ENCODE measurements at regions not wholly inside any gene's neighbourhood (a gene's known extent, or its start where the extent isn't known, plus 50 kb on each side); places are given as distances from the start of the nearest gene placed in this dataset.

DNA sequence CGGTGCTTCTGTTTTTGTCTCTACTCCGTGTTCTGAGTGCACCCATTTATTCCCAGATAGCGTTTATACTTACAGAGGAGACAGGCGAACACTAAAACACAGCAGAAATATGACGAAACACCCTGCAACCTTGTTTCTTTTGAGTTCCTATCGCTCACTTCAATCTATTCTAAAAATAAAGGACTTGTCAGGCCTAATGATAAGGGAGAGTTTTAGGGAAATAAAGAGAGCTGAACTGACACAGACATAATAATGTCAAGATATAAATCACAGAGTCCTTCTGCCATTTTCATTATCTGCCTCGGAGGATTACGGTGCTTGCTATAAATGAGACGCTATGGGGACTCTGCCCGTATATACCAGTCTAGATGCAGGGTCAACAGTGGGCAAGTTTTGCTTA, 659.7 kb upstream of the SALL3 start:
- DNase-seq: no peak

DNA sequence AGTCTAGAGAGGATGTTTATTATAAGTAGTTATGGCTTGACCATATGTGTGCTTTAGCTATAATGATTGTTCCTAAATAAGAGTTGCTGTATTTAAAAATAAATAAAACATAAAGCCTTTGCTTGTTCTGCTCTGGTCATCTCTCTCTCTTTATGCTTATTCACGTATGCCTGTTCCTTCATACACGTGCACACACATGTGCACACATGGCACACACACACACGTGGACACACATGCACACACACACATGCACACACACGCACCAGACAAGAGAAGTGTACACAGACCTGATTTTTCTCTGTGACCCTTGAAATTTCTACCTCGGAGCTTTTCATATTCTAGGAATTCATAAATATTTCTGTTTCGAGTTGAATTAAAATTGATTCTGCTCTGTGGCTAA, 658.2 kb upstream of the SALL3 start:
- no peak for DNase-seq

DNA sequence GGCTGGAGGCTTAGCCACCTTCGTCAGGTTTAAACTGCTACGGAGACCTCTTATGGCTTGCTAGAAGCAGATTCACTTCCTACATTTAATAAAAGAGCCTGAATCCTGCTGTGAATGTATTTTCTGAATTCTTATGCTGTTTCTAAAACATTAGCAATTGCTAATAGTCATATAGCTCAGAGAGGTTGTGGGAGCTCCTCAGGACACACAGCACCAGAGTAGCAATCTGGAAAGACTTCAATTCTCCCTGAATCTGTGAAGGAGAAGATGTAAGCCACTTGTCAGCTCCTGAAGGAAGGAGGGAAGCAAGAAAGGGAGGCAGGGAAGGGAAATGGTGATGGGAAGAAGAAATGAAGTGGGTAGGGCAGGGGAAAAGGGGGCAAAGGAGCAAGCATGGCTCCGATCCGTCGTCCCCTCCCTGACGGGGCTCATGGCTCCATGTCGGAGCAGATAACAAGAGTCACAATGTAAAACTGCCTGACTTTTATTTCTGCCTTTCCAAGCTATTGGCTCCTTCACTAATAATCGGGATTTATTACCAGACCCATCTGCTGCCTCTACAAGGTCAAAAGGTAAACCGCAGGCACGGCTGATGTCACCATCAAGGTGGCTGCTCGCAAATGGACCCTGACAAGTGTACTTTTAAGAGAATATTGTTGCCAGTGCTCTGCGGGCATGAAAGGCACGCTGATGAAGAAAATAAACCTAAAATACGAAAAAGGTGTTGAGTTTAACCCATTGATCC, 656.0 kb upstream of the SALL3 start:
- DNase-seq: no peak

DNA sequence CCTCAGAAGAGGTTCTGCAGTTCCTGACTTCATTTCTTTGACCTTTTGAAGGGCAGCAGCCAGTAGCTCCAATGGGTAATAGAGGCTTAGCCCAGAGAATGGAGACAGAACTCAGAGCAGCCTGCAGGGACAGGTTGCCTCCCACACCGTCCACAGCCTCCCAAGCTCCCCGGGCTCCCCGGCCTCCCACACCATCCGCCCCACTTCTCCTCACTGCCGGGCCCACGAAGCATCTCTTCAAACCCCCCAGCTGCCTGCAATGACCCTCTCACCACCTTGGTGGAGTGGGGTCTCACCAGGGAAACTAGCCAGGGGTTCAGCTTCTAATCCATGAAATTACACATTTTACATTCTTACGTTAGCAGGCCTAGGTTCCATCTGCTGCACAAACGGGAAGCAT, 652.0 kb upstream of the SALL3 start:
- no peak for DNase-seq

DNA sequence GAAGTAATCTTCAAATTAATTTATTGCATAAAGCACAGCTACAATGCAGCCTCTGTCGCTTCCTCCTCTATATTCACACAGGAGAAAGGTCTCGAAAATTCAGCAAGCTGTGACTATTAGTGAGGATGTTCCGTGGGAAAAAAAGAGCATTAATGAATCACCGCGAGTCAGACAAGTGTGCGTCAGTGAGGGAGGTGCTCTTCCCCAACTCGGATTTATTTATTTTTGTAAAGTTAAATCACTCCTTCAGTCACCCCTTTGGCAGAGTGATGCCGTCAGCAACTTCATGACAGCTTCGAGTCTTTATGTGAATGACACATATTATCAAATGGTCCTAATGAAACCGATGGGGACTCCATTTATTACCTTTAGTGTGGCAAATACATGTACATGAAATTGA, 648.9 kb upstream of the SALL3 start:
- DNase-seq: no peak

DNA sequence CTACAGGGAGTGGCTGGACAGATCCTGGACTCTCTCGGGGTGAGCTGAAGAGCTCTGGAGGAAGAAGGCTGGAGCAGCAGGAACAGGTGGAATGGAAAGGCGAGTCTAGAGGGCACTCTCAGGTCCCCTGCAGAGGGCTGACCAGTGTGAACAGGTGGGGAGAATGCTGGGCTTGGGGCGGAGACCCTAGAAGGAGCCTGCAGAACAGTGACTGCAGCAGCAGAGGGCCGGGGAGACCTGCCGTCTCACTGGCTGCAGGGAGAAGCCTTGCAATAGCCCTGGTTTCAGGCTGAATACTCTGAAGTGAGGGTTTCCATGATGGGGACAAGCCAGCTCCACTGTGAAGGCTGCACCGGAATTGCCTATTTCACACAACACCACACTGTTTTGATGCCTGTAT, 626.7 kb upstream of the SALL3 start:
- DNase-seq: no peak

DNA sequence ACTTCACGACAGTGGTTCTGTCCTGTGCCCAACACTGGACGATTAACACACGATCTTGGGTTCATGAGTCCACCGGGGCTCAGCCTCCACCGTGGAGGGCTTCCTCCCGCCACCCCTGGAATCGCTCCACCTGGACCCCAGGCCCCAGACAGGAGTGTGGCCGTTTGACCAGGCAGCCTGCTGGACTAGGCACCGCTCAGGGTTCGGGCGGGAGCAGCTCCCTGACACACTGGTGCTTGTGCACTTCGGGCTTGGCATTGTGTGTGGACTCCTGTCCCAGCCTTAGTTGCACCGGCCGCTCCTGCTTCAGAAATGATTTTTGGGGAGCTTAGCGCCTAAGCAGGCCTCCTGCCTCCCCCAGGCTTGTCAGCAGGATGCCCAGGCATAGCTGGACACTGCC, 617.4 kb upstream of the SALL3 start:
- no peak for DNase-seq

DNA sequence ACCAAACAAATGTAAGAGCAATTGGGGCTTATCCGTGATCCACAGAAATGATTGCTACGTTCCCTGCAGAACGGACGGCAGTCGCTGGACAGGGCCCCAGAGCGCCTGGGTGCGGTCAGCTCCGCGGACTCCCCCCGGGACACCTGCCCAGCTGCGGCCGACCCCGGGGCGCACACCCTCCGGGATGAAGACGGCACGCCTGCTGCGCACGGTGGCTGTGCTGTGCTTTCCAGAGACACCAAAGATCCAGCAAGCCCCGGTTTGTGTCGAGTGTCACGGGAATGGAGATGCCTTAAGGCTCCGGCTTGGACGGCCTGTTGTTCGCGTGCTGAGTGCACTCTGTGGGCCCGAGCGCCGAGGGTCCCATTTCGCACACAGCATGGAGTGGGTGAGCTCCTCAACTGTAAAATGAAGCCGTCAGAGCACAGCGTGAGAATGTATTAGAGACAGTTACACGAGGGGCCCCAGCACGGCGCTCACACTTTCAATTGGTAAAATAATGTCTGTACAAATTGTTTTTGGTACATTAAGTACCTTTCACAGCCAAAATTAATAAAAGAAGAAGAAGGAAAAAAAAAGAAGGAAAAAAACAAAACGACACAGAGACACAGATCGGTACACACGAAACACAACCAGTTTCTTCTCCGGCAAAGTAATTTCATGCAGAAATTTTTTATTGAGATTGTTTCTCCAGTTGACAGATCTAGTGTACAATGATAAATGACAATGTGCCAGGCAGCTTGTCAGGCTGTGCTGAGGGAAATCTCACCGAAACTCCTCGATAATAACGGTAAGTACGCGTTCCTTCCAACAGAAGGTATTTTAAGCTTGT, 615.8 kb upstream of the SALL3 start:
- no peak for DNase-seq

DNA sequence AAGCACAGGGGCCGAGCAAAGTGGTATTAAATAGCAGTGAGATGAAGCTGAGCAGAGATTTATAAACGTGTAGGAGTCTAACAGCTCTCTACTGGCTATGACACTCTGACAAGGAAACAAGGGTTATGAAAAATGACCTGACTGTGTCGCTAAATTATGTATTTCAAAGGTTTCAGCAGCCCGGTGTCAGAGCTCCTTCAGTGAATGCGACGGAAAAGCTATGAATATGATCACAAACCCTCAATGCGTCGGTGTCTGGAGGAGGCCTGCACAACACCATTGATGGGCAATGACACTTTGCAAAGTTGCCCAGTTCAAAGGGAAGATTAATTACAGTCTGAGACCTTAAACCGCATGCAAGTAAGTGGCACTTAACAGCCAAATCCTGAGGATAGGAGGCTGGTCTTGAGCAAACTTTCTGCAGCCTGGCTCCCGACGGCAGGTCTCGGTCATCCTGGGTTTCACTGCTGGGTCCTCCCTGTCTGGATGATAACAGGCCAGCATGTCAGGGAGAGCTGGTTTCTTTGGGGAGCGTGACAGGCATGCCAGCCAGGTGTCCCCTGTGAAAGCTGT, 615.1 kb upstream of the SALL3 start:
- DNase-seq: no peak

DNA sequence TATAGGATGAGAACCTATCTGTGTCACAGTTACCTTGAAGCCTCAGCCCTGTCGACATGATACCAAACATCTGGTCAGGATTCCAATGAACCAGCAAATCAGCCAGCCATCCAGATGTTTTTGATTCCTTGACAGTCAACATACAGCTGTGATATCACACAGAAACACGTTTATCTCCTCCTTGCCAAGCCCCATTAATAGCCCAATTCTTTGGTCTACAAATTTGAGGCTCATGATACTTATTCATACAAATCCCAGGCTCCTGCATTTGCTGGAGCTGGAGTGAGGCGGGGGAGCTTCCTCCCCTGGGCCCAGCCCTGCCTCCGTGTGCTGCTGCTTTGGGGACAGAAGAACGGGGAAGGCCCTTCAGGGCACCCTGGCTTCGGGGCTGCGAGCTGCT, 611.6 kb upstream of the SALL3 start:
- DNase-seq: no peak

DNA sequence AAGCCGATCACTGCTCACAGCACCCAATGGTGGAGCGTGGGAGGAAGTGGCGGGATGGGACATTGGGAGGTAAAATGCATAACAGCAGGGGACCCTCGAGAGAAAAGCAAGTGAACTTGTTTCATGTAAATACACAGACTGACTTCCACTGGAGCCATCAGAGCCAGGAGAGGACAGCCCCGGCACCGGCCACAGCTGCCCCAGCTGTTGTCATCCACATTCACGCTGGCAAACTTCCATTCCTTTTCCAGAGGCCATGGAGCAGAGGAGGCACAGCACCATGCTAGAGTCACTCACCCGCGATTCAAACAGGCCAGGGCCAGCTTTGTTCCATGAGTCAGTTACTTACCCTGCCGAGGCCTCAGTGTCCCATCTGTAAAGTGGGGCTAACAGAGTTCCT, 610.9 kb upstream of the SALL3 start:
- DNase-seq: no peak

DNA sequence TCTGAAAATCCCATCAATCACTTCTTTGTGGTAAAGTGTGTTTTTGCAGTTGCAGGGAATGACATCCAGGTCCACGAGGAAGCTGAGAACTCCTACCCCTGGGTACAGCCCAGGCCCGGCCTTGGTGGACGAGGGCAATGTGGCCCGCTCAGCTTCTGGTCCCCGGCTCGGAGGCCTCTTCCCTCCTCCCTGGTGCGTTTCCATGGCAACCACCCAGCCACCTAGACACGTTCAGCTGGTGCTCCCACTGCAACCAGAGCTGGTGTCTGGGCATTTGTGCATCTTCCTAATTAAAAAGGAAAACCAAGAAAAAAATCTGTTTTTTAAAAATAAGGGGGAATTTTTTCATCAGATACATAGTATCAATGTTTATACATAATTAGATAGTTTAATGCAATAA, 603.6 kb upstream of the SALL3 start:
- peak in 4 of 58 donors; percentile 6 to 29 (median 9) for DNase-seq

DNA sequence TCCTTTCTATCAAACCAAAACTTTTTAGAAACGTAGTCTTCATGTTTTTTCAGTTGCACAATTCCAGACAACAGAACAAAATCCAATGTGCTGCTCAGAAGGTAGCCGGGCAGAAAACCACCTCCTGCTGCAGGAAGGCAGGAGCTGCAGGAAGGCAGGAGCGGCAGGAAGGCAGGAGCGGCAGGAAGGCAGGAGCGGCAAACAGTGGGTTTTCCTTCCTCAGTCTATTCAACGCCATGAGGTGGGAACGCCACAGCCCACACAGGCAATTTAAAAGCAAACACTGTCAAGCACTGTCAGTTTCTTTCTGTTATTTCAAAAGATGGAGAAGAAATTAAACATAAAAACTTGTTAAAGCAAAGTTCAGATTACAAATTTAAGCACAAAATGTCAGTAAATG, 601.2 kb upstream of the SALL3 start:
- peak in 1 of 58 donors; percentile 28 for DNase-seq

DNA sequence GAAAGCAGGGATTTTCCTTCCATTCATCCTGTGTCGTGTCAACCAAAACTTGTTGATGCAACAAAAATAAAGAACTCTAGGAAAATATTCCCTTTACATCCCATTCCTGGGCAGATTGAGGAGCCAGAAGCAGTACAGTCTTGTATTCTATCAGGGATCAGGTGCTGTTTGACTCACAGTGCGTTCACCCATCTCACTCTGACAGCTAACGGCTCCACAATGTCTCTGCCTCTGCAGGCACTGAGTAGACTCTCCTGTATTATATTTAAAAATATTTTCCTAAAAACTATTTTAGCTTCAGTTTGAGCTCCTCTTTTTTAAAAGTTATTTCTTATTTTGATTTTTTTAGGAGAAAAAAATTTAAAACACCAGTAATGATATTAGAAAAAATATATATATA, 600.6 kb upstream of the SALL3 start:
- DNase-seq: no peak

DNA sequence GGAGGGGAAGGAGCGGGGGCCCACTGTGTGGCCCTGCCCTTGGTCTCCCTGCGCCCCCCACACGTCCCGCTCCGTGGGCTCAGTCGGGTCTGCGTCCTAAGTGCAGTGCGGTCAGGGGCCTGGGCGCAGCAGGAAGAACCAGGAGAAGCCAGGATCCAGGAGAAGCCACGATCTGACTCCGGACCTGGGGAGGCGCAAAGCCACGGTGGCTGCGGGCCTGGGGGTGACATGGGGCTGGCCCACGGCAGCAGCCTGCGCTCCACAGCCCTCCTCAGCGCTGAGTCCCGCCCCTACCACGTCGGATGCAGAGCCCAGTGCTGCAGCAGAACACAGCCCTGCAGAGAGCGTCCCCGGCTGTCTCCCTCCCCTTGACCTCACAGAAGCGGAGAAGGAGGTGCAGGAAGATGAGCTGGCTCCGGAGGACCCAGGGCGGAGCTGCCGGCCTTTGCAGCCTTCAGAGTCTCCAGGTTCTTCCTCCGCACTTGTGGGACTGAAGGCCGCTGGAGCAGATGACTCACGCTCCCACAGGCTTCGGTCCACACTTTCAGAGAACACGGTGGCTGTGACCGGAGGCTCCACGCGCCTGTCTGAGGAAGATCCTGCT, 589.2 kb upstream of the SALL3 start:
- DNase-seq: no peak

DNA sequence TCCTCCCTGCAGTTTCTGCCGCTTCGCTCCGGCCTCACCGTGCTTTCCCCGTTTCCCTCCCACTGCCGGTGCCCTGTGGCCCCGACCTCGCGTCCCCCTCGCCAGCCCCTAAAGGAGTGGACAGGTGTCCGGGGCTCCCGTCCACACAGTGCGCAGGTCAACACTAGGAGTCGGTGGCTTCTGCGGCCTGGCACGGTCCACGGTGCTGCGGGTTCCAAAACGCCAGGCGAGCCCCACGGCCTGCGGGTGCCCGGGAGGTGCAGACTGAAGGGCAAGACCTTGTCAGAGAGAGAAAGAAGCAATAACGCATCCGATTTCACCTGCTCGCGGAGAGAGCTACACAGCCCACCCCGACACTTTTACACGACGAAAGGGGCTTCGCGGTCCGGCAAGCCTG, 588.7 kb upstream of the SALL3 start:
- DNase-seq: no peak

DNA sequence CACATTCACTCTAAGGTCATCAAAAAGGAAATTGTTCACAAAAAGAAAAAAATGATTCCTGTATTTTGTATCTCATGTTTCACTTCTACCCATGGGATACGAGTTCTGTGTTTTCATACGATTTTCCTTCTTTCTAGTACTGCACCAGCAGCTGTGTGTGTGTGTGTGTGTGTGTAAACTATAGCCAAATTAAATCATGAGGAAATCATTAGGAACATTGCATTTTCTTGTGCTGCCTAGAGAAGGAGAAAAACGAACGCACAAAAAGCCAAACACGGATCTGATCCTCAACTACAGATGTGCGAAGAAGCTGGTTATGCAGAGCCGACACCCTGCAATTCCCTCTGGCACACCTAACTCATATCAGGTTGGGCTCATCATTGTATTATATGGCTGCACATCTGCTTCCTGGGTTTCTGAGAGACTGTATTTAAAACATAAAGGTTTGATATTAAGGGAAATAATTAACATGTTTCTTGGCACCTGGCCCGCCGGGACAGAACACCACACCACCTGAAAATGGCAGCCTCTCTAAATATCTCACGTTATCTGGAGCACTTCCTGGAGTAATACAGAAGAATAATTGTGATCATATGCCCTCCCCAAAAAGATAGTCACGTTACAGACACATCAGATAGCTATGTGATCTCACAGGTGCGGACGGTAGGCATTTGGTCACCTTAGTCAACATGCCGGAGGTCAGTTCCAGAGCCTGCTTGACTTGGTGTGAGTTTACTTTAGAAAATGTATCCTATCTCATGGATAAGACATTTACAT, 586.3 kb upstream of the SALL3 start:
- DNase-seq: no peak

DNA sequence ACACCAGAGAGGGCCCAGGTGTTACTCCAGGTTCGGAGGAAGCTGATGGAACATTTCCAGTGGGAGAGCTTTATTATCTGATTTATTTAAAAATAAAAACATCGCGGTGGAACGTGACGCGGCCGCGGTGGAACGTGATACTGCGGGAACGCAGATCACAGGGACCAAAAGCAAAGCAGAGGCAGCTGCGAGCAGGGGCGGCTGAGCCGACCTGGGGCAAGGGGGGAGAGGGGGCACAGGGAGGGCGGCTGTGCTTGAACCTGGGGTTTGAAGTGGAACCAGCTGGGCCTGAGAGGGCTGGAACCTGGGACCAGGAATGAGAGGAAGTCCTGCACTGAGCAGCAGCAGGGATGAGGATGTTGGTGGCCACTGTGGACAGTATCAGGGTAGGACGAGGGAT, 583.5 kb upstream of the SALL3 start:
- DNase-seq: no peak

DNA sequence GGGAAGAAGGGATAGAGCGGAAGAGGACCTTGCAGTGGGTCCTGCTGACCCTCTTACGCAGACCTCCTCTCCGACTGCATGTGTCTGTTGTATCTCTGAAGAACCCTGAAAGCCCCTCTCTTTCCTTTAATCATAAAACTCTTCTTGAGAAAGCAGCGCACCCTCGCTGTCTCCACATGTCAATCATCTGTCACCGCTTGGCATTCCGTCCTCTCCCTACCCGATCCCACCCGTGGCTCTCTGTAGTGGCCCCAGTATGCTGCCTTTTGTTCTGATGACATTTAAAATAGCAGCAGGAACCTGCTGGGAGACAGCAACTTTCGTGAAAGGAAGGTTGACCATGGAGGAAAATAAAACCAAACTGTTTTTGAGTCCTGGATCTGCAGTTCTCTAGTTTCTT, 582.9 kb upstream of the SALL3 start:
- DNase-seq: no peak

DNA sequence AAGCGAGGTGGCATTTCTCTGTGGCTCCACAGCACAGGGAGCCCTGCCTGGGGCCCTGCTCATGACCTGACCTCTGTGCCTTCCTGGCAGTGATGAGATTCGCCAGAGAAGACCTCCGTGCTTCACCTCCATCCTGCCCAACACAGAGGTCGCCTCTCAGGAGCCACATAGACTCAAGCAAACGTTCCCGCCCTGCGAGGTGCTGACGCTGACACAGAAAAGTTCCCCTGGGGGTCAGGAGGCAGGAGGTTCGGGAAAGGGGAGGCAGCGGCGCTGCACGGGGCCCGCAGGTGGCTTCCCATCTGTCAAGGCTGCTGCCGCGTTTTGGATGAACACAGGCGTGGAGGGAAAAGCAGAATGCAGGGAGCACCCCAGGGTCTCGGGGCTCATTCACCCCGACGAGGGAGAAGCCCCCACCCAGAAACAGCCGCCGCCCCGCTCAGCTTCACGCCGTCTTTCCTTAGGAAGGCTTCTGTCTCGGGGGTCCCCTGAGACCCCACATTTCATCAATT, 579.6 kb upstream of the SALL3 start:
- no peak for DNase-seq

DNA sequence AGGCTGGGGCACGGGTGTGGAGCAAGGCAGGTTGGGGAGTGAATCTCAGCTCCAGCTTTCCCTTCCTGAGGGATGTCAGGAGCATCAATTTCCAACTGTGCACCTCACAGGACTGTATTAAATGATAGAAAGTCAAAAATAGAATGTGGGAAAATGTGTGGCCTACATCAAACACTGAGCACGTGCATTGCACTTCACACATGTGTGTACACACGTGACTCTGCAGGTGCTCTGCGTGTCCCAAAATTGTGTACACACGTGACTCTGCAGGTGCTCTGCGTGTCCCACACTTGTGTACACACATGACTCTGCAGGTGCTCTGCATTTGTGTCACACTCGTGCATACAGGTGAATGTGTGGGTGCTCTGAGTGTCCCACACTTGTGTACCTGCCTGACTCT, 577.2 kb upstream of the SALL3 start:
- DNase-seq: no peak
